ENCODE measurements at regions not wholly inside any gene's neighbourhood (a gene's known extent, or its start where the extent isn't known, plus 50 kb on each side); places are given as distances from the start of the nearest gene placed in this dataset.

- no peak overlapping the region for H3K9ac ChIP-seq (ENCODE audit: low read depth, low read length)
- no peaks in the 10 kb centered on the region for H3K36me3 ChIP-seq (ENCODE audit: insufficient read depth, low read length)
- peaks cover 9% of the 10 kb centered on the region; the same call in 1 of the 2 replicates for H3K4me1 ChIP-seq (ENCODE audit: insufficient read depth, low read length)
- H3K9me3 ChIP-seq (ENCODE audit: control insufficient read depth, insufficient read depth, low read length): no peaks in the 10 kb centered on the region
Observed at GRCh38 chr14:96617635-96618034, 115.5 kb downstream of the PAPOLA start.

GRCh38 chr14:96622926-96623325 lies 120.7 kb downstream of the PAPOLA start:
- Histone ChIP-seq H3K36me3 (ENCODE audit: insufficient read depth, low read length) (no peaks in the 10 kb centered on the region), H3K4me1 (ENCODE audit: insufficient read depth, low read length) (no peaks in the 10 kb centered on the region), H3K9me3 (ENCODE audit: control insufficient read depth, insufficient read depth, low read length) (no peaks in the 10 kb centered on the region), H3K9ac (ENCODE audit: low read depth, low read length) (no peak overlapping the region)

DNA sequence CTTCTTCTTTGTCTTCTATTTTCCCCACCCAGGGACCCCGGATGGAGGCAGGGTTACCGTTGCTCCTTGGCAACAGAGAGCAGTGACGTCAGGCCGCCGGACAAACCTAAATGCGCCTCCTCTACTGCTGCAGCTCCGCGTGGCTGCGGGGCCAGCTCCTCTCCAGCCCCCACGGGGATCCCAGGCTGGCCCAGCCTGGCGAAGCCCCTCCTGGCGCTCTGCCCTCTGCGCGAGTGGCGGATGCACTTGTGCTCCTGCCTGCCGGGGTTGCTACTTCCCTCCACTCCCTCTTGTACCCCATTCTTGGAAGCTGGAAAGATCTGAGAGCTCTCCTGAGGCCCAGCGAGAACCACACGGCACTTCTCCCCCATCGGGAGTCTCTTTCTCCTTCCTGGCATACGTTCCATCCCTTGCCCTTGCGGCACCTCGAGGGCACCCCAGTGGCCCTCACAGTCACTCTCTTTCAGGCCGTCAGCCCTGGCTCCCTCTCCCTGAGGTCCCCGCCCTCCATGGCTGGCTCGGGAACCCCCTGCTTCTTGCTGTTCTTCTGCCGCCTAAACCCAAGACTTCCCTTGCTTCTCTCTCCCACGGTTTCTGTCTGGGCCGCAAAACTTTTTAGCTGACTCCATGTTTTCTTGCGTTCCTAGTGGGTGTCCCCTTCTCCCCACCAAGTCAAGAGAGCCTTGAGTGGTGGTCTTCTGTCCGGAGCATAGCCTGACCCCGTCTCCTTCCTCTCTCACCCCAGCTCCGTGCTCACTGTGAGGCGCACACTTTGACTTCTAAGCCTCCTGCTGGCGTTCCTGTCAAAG lies 121.7 kb downstream of the PAPOLA start:
- Histone ChIP-seq H3K36me3 (ENCODE audit: insufficient read depth, low read length) (no peaks in the 10 kb centered on the region), H3K9ac (ENCODE audit: low read depth, low read length) (no peak overlapping the region), H3K9me3 (ENCODE audit: control insufficient read depth, insufficient read depth, low read length) (no peaks in the 10 kb centered on the region), H3K4me1 (ENCODE audit: insufficient read depth, low read length) (no peaks in the 10 kb centered on the region)

GRCh38 chr14:96624661-96625425 lies 122.7 kb downstream of the PAPOLA start:
- no peaks in the 10 kb centered on the region for H3K36me3 ChIP-seq (ENCODE audit: insufficient read depth, low read length)
- H3K9me3 ChIP-seq (ENCODE audit: control insufficient read depth, insufficient read depth, low read length): no peaks in the 10 kb centered on the region
- H3K4me1 ChIP-seq (ENCODE audit: insufficient read depth, low read length): no peaks in the 10 kb centered on the region
- H3K9ac ChIP-seq (ENCODE audit: low read depth, low read length): no peak overlapping the region

- H3K9ac ChIP-seq (ENCODE audit: low read depth, low read length): no peak overlapping the region
- no peaks in the 10 kb centered on the region for H3K36me3 ChIP-seq (ENCODE audit: insufficient read depth, low read length)
- H3K4me1 ChIP-seq (ENCODE audit: insufficient read depth, low read length): no peaks in the 10 kb centered on the region
- no peaks in the 10 kb centered on the region for H3K9me3 ChIP-seq (ENCODE audit: control insufficient read depth, insufficient read depth, low read length)
Observed at GRCh38 chr14:96625426-96625985, 123.3 kb downstream of the PAPOLA start.

DNA sequence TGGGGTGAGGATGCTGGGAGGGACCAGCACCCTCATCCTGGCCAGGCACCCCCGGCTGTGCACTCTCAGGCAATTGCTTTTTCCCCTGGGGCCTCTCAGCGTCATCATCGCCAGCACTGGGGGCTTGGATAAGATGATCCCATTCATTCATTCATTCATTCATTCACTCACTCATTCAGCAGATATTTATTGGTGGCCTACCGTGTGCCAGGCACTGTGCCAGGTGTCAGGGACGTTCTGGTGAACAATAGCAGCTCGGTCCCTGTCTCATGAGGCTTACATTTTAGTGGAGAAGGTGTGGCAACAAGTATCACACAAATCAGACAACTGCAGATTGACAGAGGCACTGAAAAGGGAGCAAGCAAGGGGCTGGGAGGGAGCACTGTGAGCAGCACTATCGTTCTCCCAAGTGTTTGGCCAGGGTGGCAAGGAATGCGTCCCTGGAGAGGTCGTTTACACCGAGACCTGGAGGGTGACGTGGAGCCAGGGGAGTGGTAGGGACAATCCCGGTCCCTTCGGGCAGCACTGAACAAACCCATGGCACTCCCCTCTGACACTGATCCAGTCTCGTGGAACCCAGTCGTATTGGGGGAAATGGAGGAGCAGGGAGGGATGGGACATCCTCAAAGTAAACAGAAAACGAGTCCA lies 124.1 kb downstream of the PAPOLA start:
- no peaks in the 10 kb centered on the region for H3K4me1 ChIP-seq (ENCODE audit: insufficient read depth, low read length)
- H3K9ac ChIP-seq (ENCODE audit: low read depth, low read length): no peak overlapping the region
- no peaks in the 10 kb centered on the region for H3K36me3 ChIP-seq (ENCODE audit: insufficient read depth, low read length)
- no peaks in the 10 kb centered on the region for H3K9me3 ChIP-seq (ENCODE audit: control insufficient read depth, insufficient read depth, low read length)

GRCh38 chr14:96626916-96627315 lies 124.7 kb downstream of the PAPOLA start:
- Histone ChIP-seq H3K36me3 (ENCODE audit: insufficient read depth, low read length) (no peaks in the 10 kb centered on the region), H3K4me1 (ENCODE audit: insufficient read depth, low read length) (no peaks in the 10 kb centered on the region), H3K9ac (ENCODE audit: low read depth, low read length) (no peak overlapping the region), H3K9me3 (ENCODE audit: control insufficient read depth, insufficient read depth, low read length) (no peaks in the 10 kb centered on the region)

DNA sequence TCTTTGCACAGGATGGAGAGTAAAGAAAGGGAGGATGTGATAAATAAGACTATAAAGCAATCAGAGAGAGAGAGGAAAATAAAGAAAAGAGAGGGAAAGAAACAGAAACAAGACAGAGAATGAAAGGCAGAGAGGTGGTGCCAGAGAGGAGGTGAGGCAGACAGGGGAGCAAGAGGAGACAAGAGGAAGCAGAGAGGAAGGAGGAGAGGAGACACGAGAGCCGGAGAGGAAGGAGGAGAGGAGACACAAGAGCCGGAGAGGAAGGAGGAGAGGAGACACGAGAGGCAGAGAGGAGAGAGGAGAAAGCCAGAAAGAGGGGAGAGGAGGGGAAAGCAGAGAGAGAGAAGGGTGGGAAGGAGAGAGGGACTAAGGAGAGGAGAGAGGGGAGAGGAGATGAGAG lies 125.2 kb downstream of the PAPOLA start:
- Histone ChIP-seq H3K36me3 (ENCODE audit: insufficient read depth, low read length) (no peaks in the 10 kb centered on the region), H3K9ac (ENCODE audit: low read depth, low read length) (no peak overlapping the region), H3K4me1 (ENCODE audit: insufficient read depth, low read length) (no peaks in the 10 kb centered on the region), H3K9me3 (ENCODE audit: control insufficient read depth, insufficient read depth, low read length) (no peaks in the 10 kb centered on the region)

DNA sequence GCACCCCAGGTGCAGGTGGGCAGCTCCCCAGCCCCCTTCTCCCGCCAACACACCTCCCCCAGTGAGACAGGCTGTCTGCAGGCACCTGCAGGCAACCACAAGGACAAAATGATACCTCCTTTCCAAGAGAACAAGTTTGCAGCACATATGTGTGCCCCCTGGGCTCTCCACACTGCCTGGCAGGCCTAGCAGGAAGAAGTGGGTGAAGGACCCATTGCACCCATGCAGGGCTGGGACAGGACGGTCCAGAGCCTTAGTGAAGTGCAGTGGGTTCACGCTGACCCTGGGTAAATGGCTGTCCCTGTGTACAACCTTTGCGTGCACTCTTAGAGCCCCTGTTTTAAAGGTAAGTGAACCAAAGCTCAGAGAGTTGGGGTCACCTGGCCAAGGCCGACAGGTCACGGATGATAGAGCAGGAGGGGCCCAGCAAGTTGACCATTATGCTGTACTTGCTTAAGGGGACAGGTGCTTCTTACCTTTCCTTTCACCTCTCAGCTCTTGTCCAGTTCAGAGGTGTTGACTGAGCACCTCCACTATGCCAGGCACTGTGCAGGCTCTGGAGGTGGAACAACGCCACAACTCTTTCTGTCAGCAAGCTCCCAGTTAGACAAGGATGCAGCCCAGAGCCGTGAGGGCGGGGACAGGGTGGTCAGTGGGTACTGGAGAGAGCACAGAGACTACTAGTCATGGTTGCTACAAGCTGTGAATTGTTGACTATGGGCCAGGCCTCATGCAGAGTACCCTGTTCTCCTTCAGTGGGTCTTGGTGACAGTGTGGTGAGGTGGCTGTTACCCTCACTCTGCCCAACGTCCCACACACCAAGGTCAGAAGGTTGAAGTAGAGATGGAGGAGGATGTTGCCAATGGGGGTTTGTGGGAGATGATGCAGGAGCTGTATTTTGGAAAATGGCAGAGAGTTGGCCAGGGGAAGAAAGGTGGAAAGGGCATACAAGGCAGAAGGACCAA lies 125.9 kb downstream of the PAPOLA start:
- Histone ChIP-seq H3K4me1 (ENCODE audit: insufficient read depth, low read length) (no peaks in the 10 kb centered on the region), H3K9ac (ENCODE audit: low read depth, low read length) (no peak overlapping the region)

DNA sequence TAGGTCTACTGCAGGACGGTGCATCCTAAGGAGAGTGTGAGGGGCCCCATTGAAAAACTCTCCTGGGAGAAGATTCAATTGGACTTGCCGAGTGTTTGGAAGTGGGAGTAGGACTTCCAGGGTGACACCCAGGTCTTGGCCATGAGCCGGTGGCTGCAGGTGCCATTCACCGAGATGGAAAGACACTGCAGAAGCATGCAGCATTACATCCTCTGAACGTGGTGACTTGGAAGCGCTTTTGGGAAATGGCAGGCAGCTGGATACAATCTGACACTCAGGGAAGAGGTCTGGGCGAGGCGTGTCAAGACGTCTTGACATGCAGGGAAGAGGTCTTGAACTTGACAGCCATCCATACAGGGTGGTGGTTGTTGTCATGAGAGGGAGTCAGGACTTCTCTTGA lies 126.9 kb downstream of the PAPOLA start:
- Histone ChIP-seq H3K4me1 (ENCODE audit: insufficient read depth, low read length) (no peaks in the 10 kb centered on the region), H3K9ac (ENCODE audit: low read depth, low read length) (no peak overlapping the region), H3K36me3 (ENCODE audit: insufficient read depth, low read length) (no peaks in the 10 kb centered on the region), H3K9me3 (ENCODE audit: control insufficient read depth, insufficient read depth, low read length) (no peaks in the 10 kb centered on the region)

More for the DNA sequence above, 125.9 kb downstream of the PAPOLA start:
- Histone ChIP-seq H3K36me3 (ENCODE audit: insufficient read depth, low read length) (no peaks in the 10 kb centered on the region), H3K9me3 (ENCODE audit: control insufficient read depth, insufficient read depth, low read length) (no peaks in the 10 kb centered on the region)

GRCh38 chr14:96629558-96630222 lies 127.5 kb downstream of the PAPOLA start:
- no peaks in the 10 kb centered on the region for H3K4me1 ChIP-seq (ENCODE audit: insufficient read depth, low read length)
- no peaks in the 10 kb centered on the region for H3K36me3 ChIP-seq (ENCODE audit: insufficient read depth, low read length)
- H3K9ac ChIP-seq (ENCODE audit: low read depth, low read length): no peak overlapping the region
- H3K9me3 ChIP-seq (ENCODE audit: control insufficient read depth, insufficient read depth, low read length): no peaks in the 10 kb centered on the region

DNA sequence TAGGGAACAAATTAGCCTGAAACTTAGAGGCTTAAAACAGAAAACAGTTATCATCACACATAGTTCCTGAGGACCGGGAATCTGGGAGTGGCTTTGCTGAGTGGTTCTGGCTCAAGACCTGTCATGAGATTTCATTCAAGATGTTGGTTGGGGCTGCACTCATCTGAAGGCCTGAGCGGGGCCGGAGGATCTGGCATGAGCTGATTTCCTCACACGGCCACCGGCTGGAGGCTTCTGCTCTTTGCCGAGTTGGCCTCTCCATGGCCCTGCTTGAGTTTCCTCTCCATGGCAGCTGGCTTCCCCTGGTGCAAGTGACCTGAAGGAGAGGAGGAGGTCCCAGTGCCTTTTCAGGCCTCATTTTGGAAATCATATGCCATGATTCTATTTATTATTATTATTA lies 128.1 kb downstream of the PAPOLA start:
- no peaks in the 10 kb centered on the region for H3K4me1 ChIP-seq (ENCODE audit: insufficient read depth, low read length)
- H3K36me3 ChIP-seq (ENCODE audit: insufficient read depth, low read length): no peaks in the 10 kb centered on the region
- no peak overlapping the region for H3K9ac ChIP-seq (ENCODE audit: low read depth, low read length)
- H3K9me3 ChIP-seq (ENCODE audit: control insufficient read depth, insufficient read depth, low read length): no peaks in the 10 kb centered on the region

DNA sequence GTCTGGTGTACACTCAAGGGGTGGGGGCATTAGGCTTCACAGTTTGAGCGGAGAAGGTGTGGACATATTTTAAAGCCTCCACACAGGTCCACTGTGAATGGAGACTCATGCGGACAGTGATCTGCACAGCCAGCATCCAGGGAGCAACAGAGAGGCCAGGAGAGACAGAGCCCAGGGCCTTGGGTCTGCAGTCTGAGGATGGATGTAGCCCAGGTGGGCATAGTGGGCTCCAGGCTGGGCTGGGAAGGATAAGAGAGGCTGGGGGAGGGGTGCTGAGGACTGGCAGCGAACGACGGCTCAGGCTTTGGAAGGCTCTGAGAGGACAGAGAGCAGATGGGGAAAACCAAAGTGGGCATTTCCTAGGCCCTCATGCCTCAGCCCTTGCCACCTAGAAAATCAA lies 128.8 kb downstream of the PAPOLA start:
- Histone ChIP-seq H3K9me3 (ENCODE audit: control insufficient read depth, insufficient read depth, low read length) (no peaks in the 10 kb centered on the region), H3K9ac (ENCODE audit: low read depth, low read length) (no peak overlapping the region), H3K4me1 (ENCODE audit: insufficient read depth, low read length) (no peaks in the 10 kb centered on the region), H3K36me3 (ENCODE audit: insufficient read depth, low read length) (no peaks in the 10 kb centered on the region)
